Trophoblast cell (in vitro differentiated cells and primary cell): ENCODE measurements at regions not wholly inside any gene's neighbourhood (a gene's known extent, or its start where the extent isn't known, plus 50 kb on each side); places are given as distances from the start of the nearest gene placed in this dataset.

ENCODE experiments used
- DNase-seq, 2 donors: peaks; one replicate each; pipeline ENCODE4 v3.0.0-alpha.2; 2016
- H2AFZ ChIP-seq: 2 replicates; pipeline ENCODE4 v1.6.1; 2013; ENCODE audit warnings: low read length, moderate library complexity, mild to moderate bottlenecking; ENCODE audit not compliant: insufficient read depth, poor library complexity
- H2AK5ac ChIP-seq: 2 replicates; pipeline ENCODE4 v1.6.1; 2013; ENCODE audit warnings: mild to moderate bottlenecking, low read length
- H2BK120ac ChIP-seq: 2 replicates; pipeline ENCODE4 v1.6.1; 2013; ENCODE audit warnings: low read length, mild to moderate bottlenecking, moderate library complexity; ENCODE audit not compliant: insufficient read depth, poor library complexity
- H2BK12ac ChIP-seq: 2 replicates; pipeline ENCODE4 v1.6.1; 2013; ENCODE audit warnings: mild to moderate bottlenecking, low read length, moderate library complexity
- H2BK5ac ChIP-seq: 2 replicates; pipeline ENCODE4 v1.6.1; 2013; ENCODE audit warnings: low read length, low read depth, moderate library complexity, mild to moderate bottlenecking; ENCODE audit not compliant: poor library complexity
- H3K14ac ChIP-seq: 2 replicates; pipeline ENCODE4 v1.6.1; 2013; ENCODE audit warnings: mild to moderate bottlenecking, low read length
- H3K18ac ChIP-seq: 2 replicates; pipeline ENCODE4 v1.6.1; 2013; ENCODE audit warnings: mild to moderate bottlenecking, low read length
- H3K23ac ChIP-seq: 2 replicates; pipeline ENCODE4 v1.6.1; 2013; ENCODE audit warnings: low read length
- H3K27ac ChIP-seq: 2 replicates; pipeline ENCODE4 v1.5.1; 2013; ENCODE audit warnings: low read depth, mild to moderate bottlenecking, inconsistent platforms, low read length, moderate library complexity
- H3K27me3 ChIP-seq: 2 replicates; pipeline ENCODE4 v1.6.1; 2013; ENCODE audit warnings: inconsistent platforms, mild to moderate bottlenecking, low read length, moderate library complexity; ENCODE audit not compliant: insufficient read depth
- H3K36me3 ChIP-seq, 2 experiments: 1 replicate in 1 of 2; 2 replicates in 1 of 2; pipeline ENCODE4 v1.6.1; 2013; ENCODE audit warnings: low read length in 2 of 2, mild to moderate bottlenecking in 2 of 2, moderate library complexity in 1 of 2; ENCODE audit not compliant: insufficient read depth in 2 of 2, control insufficient read depth in 1 of 2
- H3K4ac ChIP-seq: 2 replicates; pipeline ENCODE4 v1.6.1; 2013; ENCODE audit warnings: low read depth, mild to moderate bottlenecking, low read length, moderate library complexity
- H3K4me1 ChIP-seq, 2 experiments: 1 replicate in 1 of 2; 2 replicates in 1 of 2; pipeline ENCODE4 v1.6.1; 2013; ENCODE audit warnings: low read length in 2 of 2, mild to moderate bottlenecking in 2 of 2, moderate library complexity in 1 of 2; ENCODE audit not compliant: insufficient read depth in 2 of 2, control insufficient read depth in 1 of 2
- H3K4me2 ChIP-seq: 2 replicates; pipeline ENCODE4 v1.6.1; 2013; ENCODE audit warnings: inconsistent platforms, mild to moderate bottlenecking, low read length, moderate library complexity
- H3K4me3 ChIP-seq: 2 replicates; pipeline ENCODE4 v1.5.1; 2013; ENCODE audit warnings: mild to moderate bottlenecking, low read depth, low read length, inconsistent platforms
- H3K79me1 ChIP-seq: one replicate; pipeline ENCODE4 v1.6.1; 2013; ENCODE audit warnings: low read length
- H3K79me2 ChIP-seq: 2 replicates; pipeline ENCODE4 v1.6.1; 2013; ENCODE audit warnings: low read length, mild to moderate bottlenecking; ENCODE audit not compliant: control insufficient read depth, insufficient read depth, poor library complexity
- H3K9ac ChIP-seq: 2 replicates; pipeline ENCODE4 v1.6.1; 2013; ENCODE audit warnings: mild to moderate bottlenecking, low read length
- H3K9me3 ChIP-seq: 2 replicates; pipeline ENCODE4 v1.6.1; 2013; ENCODE audit warnings: low read depth, mild to moderate bottlenecking, control low read depth, inconsistent platforms, low read length; ENCODE audit not compliant: insufficient read depth
- H4K12ac ChIP-seq: 2 replicates; pipeline ENCODE4 v1.6.1; 2013; ENCODE audit warnings: low read depth, mild to moderate bottlenecking, low read length, moderate library complexity
- H4K8ac ChIP-seq: 2 replicates; pipeline ENCODE4 v1.6.1; 2013; ENCODE audit warnings: low read depth, mild to moderate bottlenecking, low read length, moderate library complexity
- H4K91ac ChIP-seq: one replicate; pipeline ENCODE4 v1.6.1; 2013; ENCODE audit warnings: low read depth, mild to moderate bottlenecking, low read length, moderate library complexity
- WGBS: extraction: QIAGEN DNeasy Blood & Tissue Kit; methylation state at CpG from one replicate; pipeline ENCODE4 v1.1.7; 2013; ENCODE audit warnings: missing lambda C conversion rate; ENCODE audit not compliant: insufficient read length, insufficient coverage; ENCODE audit errors: extremely low coverage; 5-methylcytosine and 5-hydroxymethylcytosine counted together

DNA sequence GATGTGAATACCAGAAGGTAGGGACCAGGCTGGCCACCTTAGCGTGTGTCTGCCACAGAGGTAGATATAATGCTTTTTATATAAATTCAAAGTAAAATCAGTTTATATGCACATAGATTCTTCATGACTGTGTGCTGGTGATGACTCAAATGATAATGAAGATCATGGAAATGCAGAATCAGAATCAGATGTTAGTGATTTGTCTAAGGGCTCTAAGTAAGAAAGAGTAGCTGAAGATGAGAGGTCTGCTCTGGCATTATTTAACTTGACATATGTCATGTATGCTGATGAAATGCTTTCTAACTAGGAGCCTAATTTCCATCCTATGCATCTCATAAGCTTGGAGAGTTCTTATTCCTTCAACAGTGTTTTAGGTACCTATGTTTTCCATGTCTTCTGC lies 50.3 kb upstream of the DPH6 start:
- no peak overlapping the region for H3K4me2 ChIP-seq
- no peak overlapping the region for H3K4me3 ChIP-seq
- no peak overlapping the region for H3K4ac ChIP-seq
- WGBS, result no CpG with 5 or more reads among the region's 1 CpG
- H4K91ac ChIP-seq, result no peak overlapping the region
- no peaks in the 10 kb centered on the region for H3K36me3 ChIP-seq
- H3K18ac ChIP-seq, result no peak overlapping the region
- no peak overlapping the region for H2BK5ac ChIP-seq
- no peak for DNase-seq
- H3K23ac ChIP-seq, result no peak overlapping the region
- no peak overlapping the region for H4K8ac ChIP-seq
- no peak overlapping the region for H4K12ac ChIP-seq
- no peak overlapping the region for H3K9ac ChIP-seq
- H2BK12ac ChIP-seq, result no peak overlapping the region
- H2AFZ ChIP-seq, result no peak overlapping the region
- H3K14ac ChIP-seq, result no peak overlapping the region
- no peaks in the 10 kb centered on the region for H3K79me2 ChIP-seq
- H3K27me3 ChIP-seq, result no peaks in the 10 kb centered on the region
- H3K79me1 ChIP-seq, result no peaks in the 10 kb centered on the region
- H2BK120ac ChIP-seq, result no peak overlapping the region
- H2AK5ac ChIP-seq, result no peak overlapping the region
- no peak overlapping the region for H3K27ac ChIP-seq
- no peaks in the 10 kb centered on the region for H3K4me1 ChIP-seq
- no peaks in the 10 kb centered on the region for H3K9me3 ChIP-seq

DNA sequence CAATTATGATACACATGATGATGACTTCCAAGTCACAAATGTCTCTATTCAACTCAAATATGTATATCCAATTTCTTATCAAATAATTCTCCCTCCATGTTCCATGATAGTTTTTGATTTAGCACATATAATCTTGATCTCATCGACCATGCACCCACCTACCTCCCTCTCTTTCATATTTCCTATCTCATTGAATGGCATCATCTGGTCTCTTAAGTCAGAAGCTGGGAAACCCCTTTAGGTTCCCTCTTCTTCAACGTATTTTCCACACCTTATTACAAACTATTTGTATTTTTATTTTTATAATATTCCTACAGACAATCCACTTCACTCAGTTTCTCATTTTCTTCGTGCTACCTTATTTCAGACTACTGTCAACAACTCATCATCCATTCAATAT lies 56.9 kb upstream of the DPH6 start:
- no peak overlapping the region for H3K4me2 ChIP-seq
- no peaks in the 10 kb centered on the region for H3K27me3 ChIP-seq
- H3K14ac ChIP-seq, result no peak overlapping the region
- no peak overlapping the region for H4K12ac ChIP-seq
- H2AK5ac ChIP-seq, result no peak overlapping the region
- H3K9me3 ChIP-seq, result no peaks in the 10 kb centered on the region
- H3K36me3 ChIP-seq, result no peaks in the 10 kb centered on the region
- H2AFZ ChIP-seq, result no peak overlapping the region
- 100% methylated on average over 1 of the region's 3 CpGs for WGBS
- no peak for DNase-seq
- no peak overlapping the region for H3K4ac ChIP-seq
- no peaks in the 10 kb centered on the region for H3K79me1 ChIP-seq
- H3K18ac ChIP-seq, result no peak overlapping the region
- H3K23ac ChIP-seq, result no peak overlapping the region
- no peak overlapping the region for H4K91ac ChIP-seq
- H2BK5ac ChIP-seq, result no peak overlapping the region
- no peak overlapping the region for H3K4me3 ChIP-seq
- H3K79me2 ChIP-seq, result no peaks in the 10 kb centered on the region
- H2BK12ac ChIP-seq, result no peak overlapping the region
- H3K27ac ChIP-seq, result no peak overlapping the region
- no peak overlapping the region for H4K8ac ChIP-seq
- H3K4me1 ChIP-seq, result no peaks in the 10 kb centered on the region
- H2BK120ac ChIP-seq, result no peak overlapping the region
- no peak overlapping the region for H3K9ac ChIP-seq

GRCh38 chr15:35603301-35603700 lies 57.3 kb upstream of the DPH6 start:
- Histone ChIP-seq H3K79me1 (no peaks in the 10 kb centered on the region), H3K4me1 (no peaks in the 10 kb centered on the region), H2BK12ac (no peak overlapping the region), H3K4me3 (no peak overlapping the region), H3K4ac (no peak overlapping the region), H4K12ac (no peak overlapping the region), H4K91ac (no peak overlapping the region), H3K27me3 (no peaks in the 10 kb centered on the region), H3K27ac (no peak overlapping the region), H2AFZ (no peak overlapping the region), H3K14ac (no peak overlapping the region), H3K4me2 (no peak overlapping the region), H2BK120ac (no peak overlapping the region), H4K8ac (no peak overlapping the region), H3K9ac (no peak overlapping the region), H2BK5ac (no peak overlapping the region), H3K18ac (no peak overlapping the region), H2AK5ac (no peak overlapping the region), H3K23ac (no peak overlapping the region), H3K36me3 (no peaks in the 10 kb centered on the region), H3K79me2 (no peaks in the 10 kb centered on the region), H3K9me3 (no peaks in the 10 kb centered on the region)
- DNase-seq, result no peak
- WGBS, result no CpG with 5 or more reads among the region's 2 CpGs

DNA sequence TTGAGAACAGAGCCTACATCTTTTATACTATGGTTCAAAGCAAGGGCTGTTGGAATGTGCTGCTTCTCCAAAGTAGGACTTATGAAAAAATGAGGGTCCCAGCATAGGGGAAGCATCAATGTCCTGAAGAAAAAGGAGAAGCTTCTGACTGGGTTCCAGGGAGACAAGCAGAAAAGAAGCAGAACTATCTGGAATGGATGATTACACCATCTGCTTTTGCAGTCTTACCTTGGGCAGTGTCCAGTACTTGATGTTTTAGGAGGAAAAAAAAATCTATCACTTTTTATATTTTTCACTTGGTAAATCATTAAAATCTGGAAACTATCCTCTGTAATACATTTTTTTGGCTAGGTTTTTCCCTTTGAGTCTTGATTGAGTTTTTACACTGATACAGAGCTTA lies 57.9 kb upstream of the DPH6 start:
- no peak overlapping the region for H3K27ac ChIP-seq
- no peak overlapping the region for H3K18ac ChIP-seq
- H2BK12ac ChIP-seq, result no peak overlapping the region
- H3K36me3 ChIP-seq, result no peaks in the 10 kb centered on the region
- H2AK5ac ChIP-seq, result no peak overlapping the region
- H3K4me2 ChIP-seq, result no peak overlapping the region
- no peaks in the 10 kb centered on the region for H3K4me1 ChIP-seq
- no peak overlapping the region for H2BK120ac ChIP-seq
- no peaks in the 10 kb centered on the region for H3K79me1 ChIP-seq
- H3K79me2 ChIP-seq, result no peaks in the 10 kb centered on the region
- no peak overlapping the region for H2AFZ ChIP-seq
- H4K8ac ChIP-seq, result no peak overlapping the region
- H2BK5ac ChIP-seq, result no peak overlapping the region
- DNase-seq, result no peak
- no peaks in the 10 kb centered on the region for H3K9me3 ChIP-seq
- no peak overlapping the region for H3K23ac ChIP-seq
- no peak overlapping the region for H3K9ac ChIP-seq
- H3K4me3 ChIP-seq, result no peak overlapping the region
- H3K14ac ChIP-seq, result no peak overlapping the region
- no peak overlapping the region for H4K91ac ChIP-seq
- no peak overlapping the region for H3K4ac ChIP-seq
- H3K27me3 ChIP-seq, result no peaks in the 10 kb centered on the region
- no peak overlapping the region for H4K12ac ChIP-seq
